A673 (cell line): ENCODE measurements at regions not wholly inside any gene's neighbourhood (a gene's known extent, or its start where the extent isn't known, plus 50 kb on each side); places are given as distances from the start of the nearest gene placed in this dataset.

ENCODE experiments used
- BruUV-seq: library from RNA; stranded (reverse); fragments of 400-500 nt; replicated peaks from 2 replicates; lab custom pipeline; 2021; lab: Mats Ljungman, UMichigan
- CTCF ChIA-PET: fragments of 300-600 bp; sonication (Branson Sonifier 250); formaldehyde crosslinking; loops from one replicate; lab custom pipeline; 2022; ENCODE audit warnings: antibody characterized with exemption; lab: Charles Lee
- POLR2A ChIA-PET: fragments of 300-600 bp; sonication (Branson Sonifier 250); formaldehyde crosslinking; loops from one replicate; lab custom pipeline; 2022; ENCODE audit warnings: antibody characterized with exemption; ENCODE audit not compliant: low non-redundant PET; lab: Charles Lee
- DNase-seq: peaks from one replicate; pipeline ENCODE4 v3.0.0-alpha.2; 2015; ENCODE audit warnings: low spot score
- H3K27ac ChIP-seq: fragments of 200-600 bp; sonication (generic); 2 replicates; pipeline ENCODE4 v1.5.1; 2016; ENCODE audit warnings: mixed run types, low read depth, mild to moderate bottlenecking, mixed read lengths, antibody characterized with exemption, low read length; ENCODE audit not compliant: poor library complexity, severe bottlenecking
- H3K27me3 ChIP-seq: fragments of 200-600 bp; sonication (generic); replicated peaks from 2 replicates; pipeline ENCODE4 v1.6.1; 2017; ENCODE audit warnings: mixed run types, low read depth, mild to moderate bottlenecking, mixed read lengths, antibody characterized with exemption, low read length; ENCODE audit not compliant: insufficient read depth, poor library complexity
- H3K36me3 ChIP-seq: fragments of 200-600 bp; sonication (generic); 2 replicates; pipeline ENCODE4 v1.6.1; 2016; ENCODE audit warnings: mixed run types, mild to moderate bottlenecking, mixed read lengths, antibody characterized with exemption, low read length; ENCODE audit not compliant: insufficient read depth, poor library complexity, severe bottlenecking
- H3K4me1 ChIP-seq: fragments of 200-600 bp; sonication (generic); 2 replicates; pipeline ENCODE4 v1.6.1; 2017; ENCODE audit warnings: mixed run types, mild to moderate bottlenecking, mixed read lengths, antibody characterized with exemption, low read length; ENCODE audit not compliant: insufficient read depth, poor library complexity, severe bottlenecking
- H3K4me3 ChIP-seq: fragments of 200-600 bp; sonication (generic); 2 replicates; pipeline ENCODE4 v1.5.1; 2016; ENCODE audit warnings: low read depth, mixed run types, mild to moderate bottlenecking, mixed read lengths, low read length; ENCODE audit not compliant: poor library complexity, severe bottlenecking
- H3K9me3 ChIP-seq: fragments of 200-600 bp; sonication (generic); 2 replicates; pipeline ENCODE4 v1.6.1; 2016; ENCODE audit warnings: mixed run types, low read depth, mild to moderate bottlenecking, mixed read lengths, antibody characterized with exemption, low read length; ENCODE audit not compliant: poor library complexity, severe bottlenecking
- CTCF ChIP-seq: fragments of 300-800, 200-600 bp; sonication (generic); conservative IDR thresholded peaks from 2 replicates; pipeline ENCODE4 v1.5.1; 2017; ENCODE audit warnings: low read depth, mild to moderate bottlenecking, antibody characterized with exemption, low read length, moderate library complexity, mixed read lengths
- EZH2 ChIP-seq: fragments of 200-600 bp; sonication (generic); IDR thresholded peaks from 2 replicates; pipeline ENCODE4 v1.6.1; 2017; ENCODE audit warnings: borderline replicate concordance, low read depth, mild to moderate bottlenecking, mixed read lengths, antibody characterized with exemption, low read length; ENCODE audit not compliant: poor library complexity, severe bottlenecking
- intact Hi-C: fragments of 100-400 bp; cut with micrococcal nuclease; formaldehyde crosslinking; loops from one replicate; pipeline ENCODE4 v1.10.0; 2022; ENCODE audit not compliant: unreplicated experiment

- ChIA-PET POLR2A (interaction anchor here (0.6 kb wide), 1 partner anchor 269 kb away, joined by 4 read pairs; no protein-coding TSS in a partner anchor), CTCF (no interaction called here)
- BruUV-seq: no TSS peak
- Histone ChIP-seq H3K9me3 (peaks cover 6% of the 10 kb centered on the region), H3K27ac (no peak overlapping the region), H3K4me1 (no peaks in the 10 kb centered on the region), H3K36me3 (no peaks in the 10 kb centered on the region), H3K4me3 (no peak overlapping the region), H3K27me3 (no peaks in the 10 kb centered on the region)
- no peak for TF ChIP-seq EZH2
- no peak for TF ChIP-seq CTCF
- intact Hi-C loops: no loop called here
- no peak for DNase-seq
These were observed 157.7 kb upstream of the DIPK2B start for GRCh38 chrX:45358392-45358791.

- Histone ChIP-seq H3K27me3 (no peaks in the 10 kb centered on the region), H3K9me3 (peaks cover 6% of the 10 kb centered on the region), H3K36me3 (no peaks in the 10 kb centered on the region), H3K4me3 (no peak overlapping the region), H3K27ac (no peak overlapping the region), H3K4me1 (no peaks in the 10 kb centered on the region)
- ChIA-PET POLR2A (no interaction called here), CTCF (no interaction called here)
- DNase-seq: no peak
- TF ChIP-seq EZH2 (no peak), CTCF (no peak)
- intact Hi-C loops: no loop called here
- BruUV-seq: no TSS peak
These were observed 152.8 kb upstream of the DIPK2B start for GRCh38 chrX:45353456-45353855.

GRCh38 chrX:45352611-45353010, 151.9 kb upstream of the DIPK2B start:
- Histone ChIP-seq H3K27me3 (no peaks in the 10 kb centered on the region), H3K4me3 (no peak overlapping the region), H3K36me3 (no peaks in the 10 kb centered on the region), H3K9me3 (peaks cover 6% of the 10 kb centered on the region), H3K4me1 (no peaks in the 10 kb centered on the region), H3K27ac (no peak overlapping the region)
- DNase-seq: no peak
- TF ChIP-seq EZH2 (no peak), CTCF (no peak)
- intact Hi-C loops: no loop called here
- POLR2A ChIA-PET: no interaction called here
- BruUV-seq: no TSS peak
- CTCF ChIA-PET: no interaction called here
